Ishikawa (cell line): ENCODE measurements at regions not wholly inside any gene's neighbourhood (a gene's known extent, or its start where the extent isn't known, plus 50 kb on each side); places are given as distances from the start of the nearest gene placed in this dataset.

ENCODE experiments used
- CEBPB ChIP-seq: IDR thresholded peaks from 2 replicates; pipeline ENCODE4 v1.6.1; 2012
- CREB1 ChIP-seq: IDR thresholded peaks from 2 replicates; pipeline ENCODE4 v1.6.1; 2012; ENCODE audit warnings: low read depth
- EGR1 ChIP-seq: IDR thresholded peaks from 2 replicates; pipeline ENCODE4 v1.6.1; 2012
- EP300 ChIP-seq: IDR thresholded peaks from 2 replicates; pipeline ENCODE4 v1.6.1; 2012; ENCODE audit warnings: borderline replicate concordance
- FOXM1 ChIP-seq: IDR thresholded peaks from 2 replicates; pipeline ENCODE4 v1.6.1; 2012; ENCODE audit warnings: low read depth, borderline replicate concordance
- NFIC ChIP-seq: IDR thresholded peaks from 2 replicates; pipeline ENCODE4 v1.6.1; 2012
- REST ChIP-seq: IDR thresholded peaks from 2 replicates; pipeline ENCODE4 v1.6.1; 2012; ENCODE audit warnings: low read depth, mild to moderate bottlenecking
- TAF1 ChIP-seq: IDR thresholded peaks from 2 replicates; pipeline ENCODE4 v1.6.1; 2012; ENCODE audit warnings: low read depth, mild to moderate bottlenecking
- TEAD4 ChIP-seq: IDR thresholded peaks from 2 replicates; pipeline ENCODE4 v1.6.1; 2012
- USF1 ChIP-seq: IDR thresholded peaks from 2 replicates; pipeline ENCODE4 v1.6.1; 2012
- ZBTB7A ChIP-seq: IDR thresholded peaks from 2 replicates; pipeline ENCODE4 v1.6.1; 2012; ENCODE audit warnings: low read depth

GRCh38 chr18:1928711-1929110 lies 642.6 kb downstream of the METTL4 start:
- TF ChIP-seq CREB1, result no peak
- no peak for TF ChIP-seq TAF1
- no peak for TF ChIP-seq EP300
- no peak for TF ChIP-seq EGR1
- TF ChIP-seq FOXM1, result no peak
- no peak for TF ChIP-seq REST
- TF ChIP-seq TEAD4, result no peak
- TF ChIP-seq ZBTB7A, result no peak
- no peak for TF ChIP-seq NFIC
- no peak for TF ChIP-seq USF1
- TF ChIP-seq CEBPB, result no peak
